Nephron progenitor cell (in vitro differentiated cells): ENCODE measurements at regions not wholly inside any gene's neighbourhood (a gene's known extent, or its start where the extent isn't known, plus 50 kb on each side); places are given as distances from the start of the nearest gene placed in this dataset.

Experiments used
- DNase-seq: peaks from one replicate; pipeline ENCODE4 v3.0.0; 2021
- H3K27ac Mint-ChIP-seq: 2 replicates; pipeline ENCODE4 v1.8.0; 2021; ENCODE audit warnings: mild to moderate bottlenecking, moderate library complexity, mixed read lengths
- H3K27me3 Mint-ChIP-seq: 2 replicates; pipeline ENCODE4 v1.8.0; 2021; ENCODE audit warnings: mild to moderate bottlenecking, low read depth, mixed read lengths; ENCODE audit not compliant: poor library complexity
- H3K36me3 Mint-ChIP-seq: 2 replicates; pipeline ENCODE4 v1.8.0; 2021; ENCODE audit warnings: low read depth, mixed read lengths
- H3K4me1 Mint-ChIP-seq: 2 replicates; pipeline ENCODE4 v1.8.0; 2021; ENCODE audit warnings: mixed read lengths
- H3K4me3 Mint-ChIP-seq: 2 replicates; pipeline ENCODE4 v1.8.0; 2021; ENCODE audit warnings: mild to moderate bottlenecking, moderate library complexity, mixed read lengths
- H3K9me3 Mint-ChIP-seq: 2 replicates; pipeline ENCODE4 v1.8.0; 2021; ENCODE audit warnings: mild to moderate bottlenecking, moderate library complexity, mixed read lengths
- TF ChIP-seq, protein P1 (sequence below): fragments of 200-600 bp; sonication (generic); IDR thresholded peaks from 2 replicates; pipeline ENCODE4 v1.5.0; 2021; ENCODE audit warnings: antibody characterized with exemption

- no peak for DNase-seq
- H3K4me3 Mint-ChIP-seq, result no peak overlapping the region
- H3K36me3 Mint-ChIP-seq, result no peaks in the 10 kb centered on the region
- peaks cover 25% of the 10 kb centered on the region for H3K27me3 Mint-ChIP-seq
- TF ChIP-seq, protein P1, sequence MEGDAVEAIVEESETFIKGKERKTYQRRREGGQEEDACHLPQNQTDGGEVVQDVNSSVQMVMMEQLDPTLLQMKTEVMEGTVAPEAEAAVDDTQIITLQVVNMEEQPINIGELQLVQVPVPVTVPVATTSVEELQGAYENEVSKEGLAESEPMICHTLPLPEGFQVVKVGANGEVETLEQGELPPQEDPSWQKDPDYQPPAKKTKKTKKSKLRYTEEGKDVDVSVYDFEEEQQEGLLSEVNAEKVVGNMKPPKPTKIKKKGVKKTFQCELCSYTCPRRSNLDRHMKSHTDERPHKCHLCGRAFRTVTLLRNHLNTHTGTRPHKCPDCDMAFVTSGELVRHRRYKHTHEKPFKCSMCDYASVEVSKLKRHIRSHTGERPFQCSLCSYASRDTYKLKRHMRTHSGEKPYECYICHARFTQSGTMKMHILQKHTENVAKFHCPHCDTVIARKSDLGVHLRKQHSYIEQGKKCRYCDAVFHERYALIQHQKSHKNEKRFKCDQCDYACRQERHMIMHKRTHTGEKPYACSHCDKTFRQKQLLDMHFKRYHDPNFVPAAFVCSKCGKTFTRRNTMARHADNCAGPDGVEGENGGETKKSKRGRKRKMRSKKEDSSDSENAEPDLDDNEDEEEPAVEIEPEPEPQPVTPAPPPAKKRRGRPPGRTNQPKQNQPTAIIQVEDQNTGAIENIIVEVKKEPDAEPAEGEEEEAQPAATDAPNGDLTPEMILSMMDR, result no peak
- no peaks in the 10 kb centered on the region for H3K9me3 Mint-ChIP-seq
- H3K4me1 Mint-ChIP-seq, result peaks cover 6% of the 10 kb centered on the region
- no peak overlapping the region for H3K27ac Mint-ChIP-seq
Observed at GRCh38 chr22:48960576-48960975, 867.1 kb downstream of the BRD1 start.

GRCh38 chr22:48959496-48959895 is 868.2 kb downstream of the BRD1 start:
- DNase-seq, result no peak
- H3K36me3 Mint-ChIP-seq, result no peaks in the 10 kb centered on the region
- no peak overlapping the region for H3K4me3 Mint-ChIP-seq
- H3K27me3 Mint-ChIP-seq, result peaks cover 25% of the 10 kb centered on the region
- peaks cover 11% of the 10 kb centered on the region for H3K4me1 Mint-ChIP-seq
- H3K27ac Mint-ChIP-seq, result no peak overlapping the region
- TF ChIP-seq, protein P1, result no peak
- no peaks in the 10 kb centered on the region for H3K9me3 Mint-ChIP-seq

DNA sequence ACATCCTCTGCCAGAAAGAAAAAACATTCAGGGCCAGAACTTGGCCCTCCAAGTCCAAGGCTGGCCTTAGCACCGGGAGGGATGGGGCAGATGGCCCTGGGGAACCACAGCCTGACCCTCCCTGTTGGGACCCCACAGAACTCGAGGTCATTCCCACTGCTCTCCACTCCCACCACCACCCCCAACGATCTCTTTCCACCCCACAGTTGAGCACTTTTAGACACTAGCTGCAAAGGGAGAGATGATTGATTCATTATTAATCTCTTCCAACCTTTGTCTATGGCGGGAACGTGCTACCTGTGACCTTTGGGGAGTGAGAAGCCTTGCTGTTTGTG is 869.7 kb downstream of the BRD1 start:
- TF ChIP-seq, protein P1, result no peak
- Mint-ChIP-seq H3K4me1 (peaks cover 11% of the 10 kb centered on the region), H3K36me3 (no peaks in the 10 kb centered on the region), H3K27ac (no peak overlapping the region), H3K4me3 (no peak overlapping the region), H3K27me3 (peaks cover 18% of the 10 kb centered on the region), H3K9me3 (no peaks in the 10 kb centered on the region)
- no peak for DNase-seq

DNA sequence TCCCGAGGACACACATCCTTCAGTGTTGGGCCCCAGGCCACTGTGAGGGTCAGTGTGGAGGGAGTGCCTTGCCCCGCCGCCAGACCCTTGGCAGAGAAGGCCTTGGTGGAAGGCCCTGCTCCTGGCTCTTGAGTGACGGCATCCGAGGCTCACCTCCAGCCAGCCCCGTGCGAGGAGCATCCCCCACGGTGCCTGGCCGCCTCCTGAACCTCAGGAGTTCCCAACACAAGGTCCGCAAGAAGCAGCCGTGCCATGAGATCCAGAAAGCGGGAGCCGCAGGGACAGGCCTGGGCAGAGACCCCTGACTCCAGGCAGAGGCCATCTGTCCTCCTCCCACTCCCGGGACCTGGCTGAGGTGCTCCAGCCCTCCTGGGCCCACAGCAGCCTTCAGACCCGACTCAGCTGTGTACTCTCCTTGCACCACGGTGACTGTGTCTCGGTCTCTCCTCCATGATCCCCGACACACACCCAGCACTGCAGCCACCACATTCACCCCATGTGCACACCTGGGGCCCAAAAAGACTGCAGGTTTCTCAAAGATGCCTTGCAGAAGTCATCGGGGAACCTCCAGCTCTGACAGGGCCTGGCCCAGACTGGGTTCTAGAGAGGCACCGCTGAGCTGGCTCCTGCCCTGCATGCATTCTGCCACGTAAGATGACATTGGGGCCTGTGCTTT is 870.2 kb downstream of the BRD1 start:
- DNase-seq, result no peak
- TF ChIP-seq, protein P1, result no peak
- Mint-ChIP-seq H3K27me3 (peaks cover 17% of the 10 kb centered on the region), H3K4me3 (no peak overlapping the region), H3K4me1 (peaks cover 11% of the 10 kb centered on the region), H3K9me3 (no peaks in the 10 kb centered on the region), H3K36me3 (no peaks in the 10 kb centered on the region), H3K27ac (peak overlapping the region; percentile 15)

GRCh38 chr22:48955351-48956311 is 872.0 kb downstream of the BRD1 start:
- Mint-ChIP-seq H3K4me3 (no peak overlapping the region), H3K27me3 (peaks cover 9% of the 10 kb centered on the region), H3K27ac (peak overlapping the region; percentile 73), H3K9me3 (no peaks in the 10 kb centered on the region), H3K36me3 (no peaks in the 10 kb centered on the region), H3K4me1 (peaks cover 15% of the 10 kb centered on the region)
- DNase-seq, result no peak
- TF ChIP-seq, protein P1, result no peak
